ENCODE measurements at regions not wholly inside any gene's neighbourhood (a gene's known extent, or its start where the extent isn't known, plus 50 kb on each side); places are given as distances from the start of the nearest gene placed in this dataset.

DNA sequence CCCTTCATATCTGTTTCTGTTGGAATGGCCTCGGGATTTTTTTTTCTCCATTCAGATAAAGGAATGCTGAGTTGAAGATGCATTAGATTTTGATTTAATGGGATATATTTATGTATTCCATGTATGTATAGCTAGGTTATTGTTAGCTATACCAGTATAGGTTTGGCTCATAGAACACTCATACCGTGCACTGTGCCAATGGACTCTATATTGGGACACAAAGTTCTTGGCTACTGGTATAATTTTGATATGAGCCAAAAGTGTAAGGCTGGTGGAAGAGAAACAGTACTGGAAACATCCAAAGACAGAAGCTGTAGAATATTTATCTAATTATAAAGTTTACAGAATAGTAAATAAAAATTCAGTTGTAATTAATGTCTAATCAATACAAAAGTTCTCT lies 1912.1 kb downstream of the STIM2 start:
- peak; percentile 47 to 69 for ATAC-seq
- no peaks in the 10 kb centered on the region for H3K4me1 ChIP-seq (ENCODE audit: control insufficient read depth, insufficient read depth, low read length)
- H3K27ac ChIP-seq (ENCODE audit: low read length): no peak overlapping the region
- no peaks in the 10 kb centered on the region for H3K9me3 ChIP-seq (ENCODE audit: control insufficient read depth, low read length)
- WGBS: 27% methylated on average over 2 of the region's 2 CpGs
- H3K27me3 ChIP-seq (ENCODE audit: control insufficient read depth, insufficient read depth): no peaks in the 10 kb centered on the region
- no peak for DNase-seq
- H3K4me3 ChIP-seq (ENCODE audit: low read length): no peak overlapping the region
- intact Hi-C loops (cut with DNase I): no loop called here

DNA sequence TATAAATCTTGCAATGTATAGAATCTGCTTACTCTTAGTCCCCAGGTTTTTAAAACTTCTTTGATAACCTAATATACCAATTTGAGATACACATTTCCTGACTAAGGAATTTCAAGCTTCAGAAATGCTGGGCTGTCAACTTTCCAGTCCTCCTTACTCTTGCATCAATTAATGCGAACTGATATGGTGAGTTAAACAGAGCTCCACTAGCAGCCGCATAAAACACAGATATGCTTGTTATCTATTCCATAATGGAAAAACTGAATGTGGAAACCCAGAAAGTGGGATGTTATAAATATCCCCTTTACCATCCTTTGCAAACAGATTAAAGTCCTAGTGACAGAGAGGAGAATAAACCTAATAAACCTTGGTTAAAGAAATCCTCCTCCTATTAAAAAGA lies 1913.7 kb downstream of the STIM2 start:
- intact Hi-C loops (cut with DNase I): no loop called here
- Histone ChIP-seq H3K27ac (ENCODE audit: low read length) (no peak overlapping the region), H3K4me1 (ENCODE audit: control insufficient read depth, insufficient read depth, low read length) (no peaks in the 10 kb centered on the region), H3K9me3 (ENCODE audit: control insufficient read depth, low read length) (no peaks in the 10 kb centered on the region), H3K4me3 (ENCODE audit: low read length) (no peak overlapping the region), H3K27me3 (ENCODE audit: control insufficient read depth, insufficient read depth) (no peaks in the 10 kb centered on the region)
- ATAC-seq (peak in 1 of 2 donors; percentile 40), DNase-seq (no peak)
- 12% methylated on average over 2 of the region's 2 CpGs for WGBS

DNA sequence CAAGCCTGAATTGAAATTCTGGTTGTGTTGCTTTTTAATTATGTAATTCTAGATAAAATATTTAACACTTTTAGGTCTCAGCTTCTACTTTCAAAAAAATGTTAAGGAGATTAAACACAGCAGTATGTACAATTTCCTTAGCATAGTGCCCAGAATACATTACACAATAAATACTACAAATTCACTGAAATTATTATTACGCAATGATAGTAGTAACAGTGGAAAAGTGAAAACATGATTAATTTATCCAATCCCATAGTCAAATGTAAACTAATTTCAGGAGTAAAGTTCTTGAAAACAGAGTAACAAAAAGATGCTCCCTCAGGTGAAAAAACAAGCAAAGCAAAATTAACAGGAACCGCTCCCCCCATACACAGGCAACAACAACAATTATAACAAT lies 1915.4 kb downstream of the STIM2 start:
- 95% methylated on average over 2 of the region's 2 CpGs for WGBS
- ATAC-seq (no peak), DNase-seq (no peak)
- intact Hi-C loops (cut with DNase I): no loop called here
- Histone ChIP-seq H3K27ac (ENCODE audit: low read length) (no peak overlapping the region), H3K4me3 (ENCODE audit: low read length) (no peak overlapping the region), H3K9me3 (ENCODE audit: control insufficient read depth, low read length) (no peaks in the 10 kb centered on the region), H3K4me1 (ENCODE audit: control insufficient read depth, insufficient read depth, low read length) (no peaks in the 10 kb centered on the region), H3K27me3 (ENCODE audit: control insufficient read depth, insufficient read depth) (no peaks in the 10 kb centered on the region)

DNA sequence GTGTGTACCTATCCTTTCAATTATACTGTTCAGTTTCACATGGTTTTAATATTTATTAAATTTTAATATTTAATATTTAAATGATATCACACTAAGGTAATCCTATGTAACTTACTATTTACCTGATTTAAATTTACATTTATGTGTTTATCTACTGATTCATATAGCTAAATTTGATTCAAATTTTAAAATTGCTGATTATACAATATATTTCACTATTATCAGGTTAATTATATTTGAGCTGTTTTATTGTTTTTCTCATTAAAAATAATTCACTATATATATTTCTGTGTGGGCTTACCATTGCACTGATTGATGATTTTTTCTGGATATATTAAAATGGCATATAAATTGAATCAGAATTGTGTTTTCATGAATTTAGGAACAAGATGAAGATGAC lies 1923.5 kb downstream of the STIM2 start:
- no peaks in the 10 kb centered on the region for H3K27me3 ChIP-seq (ENCODE audit: control insufficient read depth, insufficient read depth)
- ATAC-seq (no peak), DNase-seq (no peak)
- no peaks in the 10 kb centered on the region for H3K4me1 ChIP-seq (ENCODE audit: control insufficient read depth, insufficient read depth, low read length)
- intact Hi-C loops (cut with DNase I): no loop called here
- no peak overlapping the region for H3K27ac ChIP-seq (ENCODE audit: low read length)
- H3K4me3 ChIP-seq (ENCODE audit: low read length): no peak overlapping the region
- no peaks in the 10 kb centered on the region for H3K9me3 ChIP-seq (ENCODE audit: control insufficient read depth, low read length)

DNA sequence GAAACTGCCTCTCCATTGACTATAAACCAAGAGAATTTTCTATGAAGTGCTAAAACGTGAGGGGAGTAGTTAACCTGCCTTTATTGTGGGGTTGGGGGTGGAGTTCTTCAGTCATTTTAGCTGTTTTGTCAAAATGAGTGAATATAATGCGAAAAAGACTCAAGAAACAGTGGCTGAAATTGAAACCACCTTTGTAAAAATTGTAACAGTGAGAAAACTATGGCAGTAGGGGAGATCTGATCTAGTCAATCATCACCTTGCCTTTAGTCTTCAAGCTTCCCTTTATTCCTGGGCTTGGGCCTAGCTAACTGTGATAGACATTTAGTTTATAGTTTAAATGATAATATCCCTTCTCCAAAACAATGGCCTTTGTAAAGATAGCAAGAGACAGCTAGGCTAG lies 1927.3 kb downstream of the STIM2 start:
- no peaks in the 10 kb centered on the region for H3K27me3 ChIP-seq (ENCODE audit: control insufficient read depth, insufficient read depth)
- intact Hi-C loops (cut with DNase I): no loop called here
- no peak overlapping the region for H3K4me3 ChIP-seq (ENCODE audit: low read length)
- ATAC-seq (no peak), DNase-seq (no peak)
- H3K4me1 ChIP-seq (ENCODE audit: control insufficient read depth, insufficient read depth, low read length): no peaks in the 10 kb centered on the region
- H3K27ac ChIP-seq (ENCODE audit: low read length): no peak overlapping the region
- 60% methylated on average over 2 of the region's 2 CpGs for WGBS
- no peaks in the 10 kb centered on the region for H3K9me3 ChIP-seq (ENCODE audit: control insufficient read depth, low read length)

DNA sequence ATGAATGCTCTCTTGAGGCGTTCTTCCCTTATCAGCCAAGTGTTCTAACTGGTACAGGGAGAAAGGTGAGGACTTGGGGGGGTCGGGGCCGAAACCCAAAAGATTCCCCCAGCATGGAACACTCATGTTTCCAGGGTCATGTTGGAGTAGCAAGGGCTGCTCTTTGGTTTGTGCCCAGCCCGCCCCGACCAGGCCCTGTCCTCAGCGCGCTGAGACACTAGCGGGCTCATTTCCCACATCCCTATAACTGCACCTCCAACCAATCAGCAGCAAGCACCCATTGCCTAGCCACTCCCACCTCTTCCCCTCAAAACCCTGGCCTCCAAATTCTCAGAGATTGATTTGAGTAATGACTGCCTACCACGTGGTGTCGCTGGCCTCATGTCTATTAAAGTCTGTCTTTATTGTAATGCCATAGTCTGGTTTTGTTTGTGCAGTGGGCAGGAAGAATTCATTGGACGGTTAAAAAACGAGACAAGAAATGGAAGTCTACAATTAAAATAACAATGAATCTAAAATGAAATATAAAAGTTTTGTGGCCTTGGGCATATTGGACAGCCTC lies 1928.4 kb downstream of the STIM2 start:
- intact Hi-C loops (cut with DNase I): no loop called here
- DNase-seq: peak in 1 of 3 donors; percentile 12
- no peak for ATAC-seq
- H3K4me1 ChIP-seq (ENCODE audit: control insufficient read depth, insufficient read depth, low read length): no peaks in the 10 kb centered on the region
- H3K27ac ChIP-seq (ENCODE audit: low read length): no peak overlapping the region
- no peaks in the 10 kb centered on the region for H3K9me3 ChIP-seq (ENCODE audit: control insufficient read depth, low read length)
- 89% methylated on average over 12 of the region's 12 CpGs for WGBS
- H3K4me3 ChIP-seq (ENCODE audit: low read length): no peak overlapping the region
- no peaks in the 10 kb centered on the region for H3K27me3 ChIP-seq (ENCODE audit: control insufficient read depth, insufficient read depth)

DNA sequence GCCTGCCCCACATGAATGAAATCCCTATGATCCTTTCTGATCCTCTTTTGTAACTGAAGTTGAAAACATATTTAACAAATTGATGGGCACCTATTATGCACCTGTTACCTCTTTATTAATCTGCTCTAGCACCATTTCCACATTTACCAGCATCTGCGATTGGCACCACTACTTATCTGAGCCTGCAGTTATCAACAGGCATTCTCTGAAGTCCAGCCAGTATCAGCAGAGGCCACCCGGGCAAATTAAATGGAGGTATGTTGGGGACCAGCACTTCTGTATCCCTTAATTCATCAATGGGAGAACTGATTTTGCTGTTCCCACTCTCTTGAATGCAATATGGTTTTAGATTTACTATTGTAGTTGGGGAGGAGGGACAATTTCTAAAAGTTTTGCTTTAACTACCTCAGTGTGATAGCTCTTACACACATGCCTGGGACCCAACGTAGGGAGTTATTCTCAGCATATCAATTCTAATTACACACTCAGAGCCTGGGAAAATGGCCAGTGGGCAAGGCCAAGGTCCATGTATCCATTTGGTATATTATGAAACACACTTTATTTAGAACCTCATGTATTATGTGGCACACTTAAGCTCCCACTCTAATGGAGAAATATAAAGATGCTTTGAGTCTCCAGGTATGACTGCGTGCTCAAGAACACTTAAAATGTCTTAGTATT lies 1927.1 kb upstream of the PCDH7 start:
- intact Hi-C loops (cut with DNase I): no loop called here
- ATAC-seq (peak; percentile 60 to 85), DNase-seq (peak in 2 of 3 donors; percentile 25 to 45)
- WGBS: 52% methylated on average over 4 of the region's 4 CpGs
- no peak overlapping the region for H3K27ac ChIP-seq (ENCODE audit: low read length)
- no peak overlapping the region for H3K4me3 ChIP-seq (ENCODE audit: low read length)
- H3K9me3 ChIP-seq (ENCODE audit: control insufficient read depth, low read length): no peaks in the 10 kb centered on the region
- no peaks in the 10 kb centered on the region for H3K4me1 ChIP-seq (ENCODE audit: control insufficient read depth, insufficient read depth, low read length)
- H3K27me3 ChIP-seq (ENCODE audit: control insufficient read depth, insufficient read depth): no peaks in the 10 kb centered on the region

DNA sequence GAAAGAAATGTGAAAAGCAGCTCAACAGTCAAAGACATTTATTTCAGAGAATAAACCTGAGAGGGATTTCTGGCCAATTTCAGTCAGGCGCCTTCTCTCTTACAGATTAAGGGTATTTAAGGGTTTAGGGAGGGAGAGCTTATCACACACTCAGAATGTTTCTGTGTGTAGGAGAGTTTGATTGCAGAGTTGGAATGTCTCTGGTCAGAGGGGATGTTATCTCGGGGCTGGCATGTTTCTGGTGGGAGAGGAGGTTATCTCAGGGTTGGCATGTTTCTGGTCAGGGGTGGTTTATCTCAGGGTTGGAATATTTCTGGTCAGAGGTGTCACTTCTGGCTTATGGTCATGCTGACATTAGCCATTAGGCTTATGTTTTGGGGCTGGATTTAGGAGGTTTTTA lies 1920.5 kb upstream of the PCDH7 start:
- Histone ChIP-seq H3K27me3 (ENCODE audit: control insufficient read depth, insufficient read depth) (no peaks in the 10 kb centered on the region), H3K27ac (ENCODE audit: low read length) (no peak overlapping the region), H3K9me3 (ENCODE audit: control insufficient read depth, low read length) (no peaks in the 10 kb centered on the region), H3K4me3 (ENCODE audit: low read length) (no peak overlapping the region), H3K4me1 (ENCODE audit: control insufficient read depth, insufficient read depth, low read length) (no peaks in the 10 kb centered on the region)
- ATAC-seq (peak; percentile 46 to 84), DNase-seq (no peak)
- WGBS: 21% methylated on average over 2 of the region's 2 CpGs
- intact Hi-C loops (cut with DNase I): no loop called here

DNA sequence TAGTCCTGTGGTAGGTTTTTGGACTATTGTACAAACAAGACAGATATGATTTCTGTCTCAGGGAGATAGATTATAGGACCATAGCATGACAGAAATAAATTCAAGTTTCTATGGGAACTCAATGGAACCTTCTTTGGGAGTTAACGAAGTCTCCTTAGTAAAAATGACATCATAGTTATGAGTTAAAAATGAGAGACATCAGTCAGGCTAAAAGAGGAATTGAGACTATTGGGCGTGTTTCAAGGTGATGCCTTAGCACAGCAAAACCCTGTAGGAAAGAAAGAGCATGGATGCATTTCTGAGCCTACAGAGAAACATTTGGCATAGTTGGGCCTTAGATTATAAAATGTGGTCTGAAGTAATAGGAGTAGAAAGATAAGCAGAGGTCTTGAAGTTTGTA lies 1909.1 kb upstream of the PCDH7 start:
- DNase-seq (no peak), ATAC-seq (no peak)
- intact Hi-C loops (cut with DNase I): no loop called here
- Histone ChIP-seq H3K9me3 (ENCODE audit: control insufficient read depth, low read length) (no peaks in the 10 kb centered on the region), H3K27ac (ENCODE audit: low read length) (no peak overlapping the region), H3K4me1 (ENCODE audit: control insufficient read depth, insufficient read depth, low read length) (no peaks in the 10 kb centered on the region), H3K27me3 (ENCODE audit: control insufficient read depth, insufficient read depth) (no peaks in the 10 kb centered on the region), H3K4me3 (ENCODE audit: low read length) (no peak overlapping the region)
- WGBS: 78% methylated on average over 2 of the region's 2 CpGs

DNA sequence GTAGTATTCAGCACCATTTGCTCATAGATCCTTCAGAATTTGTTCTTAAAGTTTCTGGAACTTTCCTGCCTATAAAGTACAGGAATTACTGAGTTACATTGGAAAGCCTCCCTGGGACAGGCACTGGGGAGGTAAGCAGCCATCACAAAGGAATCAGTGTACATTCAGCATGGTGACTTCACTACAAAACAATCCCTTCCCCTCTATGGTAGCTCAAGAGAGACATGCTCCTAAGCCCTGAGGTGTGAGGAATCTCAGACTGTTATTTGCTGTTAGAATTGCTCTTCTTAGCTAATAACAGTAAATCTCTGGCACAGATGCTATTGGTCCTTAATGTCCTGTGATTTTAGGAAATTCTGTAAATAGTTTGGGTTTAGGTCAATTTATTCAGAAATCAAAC lies 1898.0 kb upstream of the PCDH7 start:
- Histone ChIP-seq H3K4me1 (ENCODE audit: control insufficient read depth, insufficient read depth, low read length) (no peaks in the 10 kb centered on the region), H3K4me3 (ENCODE audit: low read length) (no peak overlapping the region), H3K27ac (ENCODE audit: low read length) (no peak overlapping the region), H3K9me3 (ENCODE audit: control insufficient read depth, low read length) (no peaks in the 10 kb centered on the region), H3K27me3 (ENCODE audit: control insufficient read depth, insufficient read depth) (no peaks in the 10 kb centered on the region)
- DNase-seq (no peak), ATAC-seq (no peak)
- intact Hi-C loops (cut with DNase I): no loop called here

DNA sequence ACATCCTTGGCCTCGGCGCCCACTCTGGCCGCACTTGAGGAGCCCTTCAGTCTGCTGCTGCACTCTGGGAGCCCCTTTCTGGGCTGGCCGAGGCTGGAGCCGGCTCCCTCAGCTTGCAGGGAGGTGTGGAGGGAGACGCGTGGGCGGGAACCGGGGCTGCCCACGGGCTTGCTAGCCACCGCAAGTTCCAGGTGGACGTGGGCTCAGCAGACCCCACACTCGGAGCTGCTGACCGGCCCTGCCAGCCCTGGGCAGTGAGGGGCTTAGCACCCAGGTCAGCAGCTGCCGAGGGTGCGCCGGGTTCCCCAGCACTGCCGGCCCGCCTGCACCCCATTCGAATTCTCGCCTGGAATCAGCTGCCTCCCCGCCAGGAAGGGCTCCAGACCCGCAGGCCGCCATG lies 1892.3 kb upstream of the PCDH7 start:
- DNase-seq (peak in 1 of 3 donors; percentile 32), ATAC-seq (no peak)
- no peaks in the 10 kb centered on the region for H3K9me3 ChIP-seq (ENCODE audit: control insufficient read depth, low read length)
- intact Hi-C loops (cut with DNase I): no loop called here
- H3K4me1 ChIP-seq (ENCODE audit: control insufficient read depth, insufficient read depth, low read length): no peaks in the 10 kb centered on the region
- H3K27ac ChIP-seq (ENCODE audit: low read length): no peak overlapping the region
- H3K4me3 ChIP-seq (ENCODE audit: low read length): no peak overlapping the region
- 97% methylated on average over 24 of the region's 24 CpGs for WGBS
- no peaks in the 10 kb centered on the region for H3K27me3 ChIP-seq (ENCODE audit: control insufficient read depth, insufficient read depth)

DNA sequence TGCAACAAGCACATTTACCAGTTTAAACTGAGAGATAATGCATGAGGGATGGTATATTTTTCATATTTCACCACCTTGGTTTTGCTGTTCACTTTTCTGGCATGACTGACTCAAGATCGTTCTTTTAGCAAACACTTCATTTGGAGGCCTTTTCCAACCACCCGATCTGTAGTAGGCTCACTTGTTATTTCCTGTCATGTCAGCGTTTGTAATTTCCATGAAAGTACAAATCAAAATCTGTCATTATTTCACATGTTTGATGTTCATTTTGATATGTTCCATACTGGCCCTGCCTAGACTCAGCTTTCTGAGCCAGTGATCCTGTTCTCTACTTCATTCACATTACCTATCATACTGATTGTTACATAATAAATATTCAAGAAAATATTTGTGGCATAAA lies 1888.3 kb upstream of the PCDH7 start:
- Histone ChIP-seq H3K9me3 (ENCODE audit: control insufficient read depth, low read length) (no peaks in the 10 kb centered on the region), H3K4me3 (ENCODE audit: low read length) (no peak overlapping the region), H3K4me1 (ENCODE audit: control insufficient read depth, insufficient read depth, low read length) (no peaks in the 10 kb centered on the region), H3K27me3 (ENCODE audit: control insufficient read depth, insufficient read depth) (no peaks in the 10 kb centered on the region), H3K27ac (ENCODE audit: low read length) (no peak overlapping the region)
- WGBS: 34% methylated on average over 3 of the region's 3 CpGs
- no peak for ATAC-seq
- DNase-seq: no peak
- intact Hi-C loops (cut with DNase I): no loop called here
